ENCODE measurements at regions not wholly inside any gene's neighbourhood (a gene's known extent, or its start where the extent isn't known, plus 50 kb on each side); places are given as distances from the start of the nearest gene placed in this dataset.

DNA sequence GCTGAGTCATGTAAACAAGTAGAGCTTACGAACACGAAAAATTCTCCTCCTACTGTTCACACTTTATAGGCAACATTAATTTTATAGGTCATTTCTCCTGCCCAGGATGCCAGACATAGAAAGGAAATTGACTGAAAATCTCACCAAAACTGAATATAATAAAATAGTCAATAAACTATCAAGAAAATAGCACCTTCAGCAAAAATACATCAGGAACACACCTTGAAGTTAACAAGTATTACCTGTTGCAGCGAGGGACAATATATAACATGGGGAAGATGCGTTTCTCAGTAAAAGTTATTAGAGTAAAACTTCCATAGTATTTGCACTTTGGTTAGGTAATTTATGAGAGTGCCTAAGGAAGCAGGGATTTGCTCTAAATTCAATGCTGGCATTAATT is 344.6 kb downstream of the KCNJ3 start:
- TF ChIP-seq NANOG (IDR thresholded peaks at IDR 0.05; ENCODE audit: borderline replicate concordance) (no peak), JUNB (IDR thresholded peaks at IDR 0.05; ENCODE audit: unreplicated experiment) (no peak)
- H3K4me3 Mint-ChIP-seq: no peak overlapping the region
- H3K4me1 ChIP-seq (ENCODE audit: insufficient read depth): no peaks in the 10 kb centered on the region
- no peaks in the 10 kb centered on the region for H3K36me3 ChIP-seq (ENCODE audit: insufficient read depth)
- H3K79me2 ChIP-seq (replicated peaks; ENCODE audit: insufficient read depth): no peaks in the 10 kb centered on the region
- no peaks in the 10 kb centered on the region for H3F3A ChIP-seq (replicated peaks; ENCODE audit: low read depth)
- no peak overlapping the region for H3K4me3 ChIP-seq
- H4K20me1 ChIP-seq (replicated peaks; ENCODE audit: insufficient read depth): no peaks in the 10 kb centered on the region
- ATAC-seq: no peak
- H2AFZ ChIP-seq: no peak overlapping the region
- H3K27me3 Mint-ChIP-seq (ENCODE audit: insufficient read depth, low read depth, poor library complexity): no peaks in the 10 kb centered on the region
- H3K36me3 Mint-ChIP-seq (ENCODE audit: low read depth): peaks cover 2% of the 10 kb centered on the region; the same call in 2 of the 3 replicates
- no peak for DNase-seq (ENCODE audit: low spot score)
- no peaks in the 10 kb centered on the region for H3K27me3 ChIP-seq (ENCODE audit: insufficient read depth)
- H3K9me3 Mint-ChIP-seq: peaks cover 12% of the 10 kb centered on the region; the same call in 2 of the 3 replicates
- no peak overlapping the region for H3K27ac ChIP-seq (ENCODE audit: low read depth)
- no peak overlapping the region for H3K4me2 ChIP-seq
- H3K4me1 Mint-ChIP-seq: no peaks in the 10 kb centered on the region
- no peaks in the 10 kb centered on the region for H3K9me2 ChIP-seq (ENCODE audit: insufficient read depth)
- no peak overlapping the region for H3K27ac Mint-ChIP-seq

DNA sequence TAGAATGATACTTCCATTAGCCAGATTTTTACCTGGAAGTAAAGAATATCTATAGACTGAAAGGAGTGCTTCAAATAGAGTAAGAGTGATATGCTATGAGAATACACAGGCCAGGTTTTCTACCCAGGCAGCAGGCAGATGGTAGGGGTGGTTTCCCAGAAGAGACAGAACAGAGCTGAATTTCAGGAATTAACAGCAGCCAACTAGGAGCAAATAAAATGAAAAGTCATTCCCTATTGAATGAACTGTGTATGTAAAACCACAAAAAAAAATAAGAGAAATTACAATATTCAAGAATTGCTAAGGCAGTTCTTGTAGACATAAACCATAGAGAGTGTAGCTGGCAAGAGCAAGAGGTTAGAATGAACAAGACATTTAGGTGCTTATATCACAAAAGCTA is 336.8 kb downstream of the KCNJ3 start:
- H3K9me3 Mint-ChIP-seq: no peaks in the 10 kb centered on the region
- no peaks in the 10 kb centered on the region for H3K4me1 Mint-ChIP-seq
- H3K4me3 ChIP-seq: no peak overlapping the region
- H3K9me2 ChIP-seq (ENCODE audit: insufficient read depth): no peaks in the 10 kb centered on the region
- H3K27ac ChIP-seq (ENCODE audit: low read depth): no peak overlapping the region
- DNase-seq (ENCODE audit: low spot score): no peak
- H3F3A ChIP-seq (replicated peaks; ENCODE audit: low read depth): no peaks in the 10 kb centered on the region
- no peaks in the 10 kb centered on the region for H3K79me2 ChIP-seq (replicated peaks; ENCODE audit: insufficient read depth)
- no peaks in the 10 kb centered on the region for H4K20me1 ChIP-seq (replicated peaks; ENCODE audit: insufficient read depth)
- no peaks in the 10 kb centered on the region for H3K36me3 Mint-ChIP-seq (ENCODE audit: low read depth)
- ATAC-seq: no peak
- H3K4me3 Mint-ChIP-seq: no peak overlapping the region
- no peak overlapping the region for H2AFZ ChIP-seq
- H3K27me3 ChIP-seq (ENCODE audit: insufficient read depth): no peaks in the 10 kb centered on the region
- H3K4me2 ChIP-seq: no peak overlapping the region
- 0 out of 2 replicates have a peak overlapping the region, but pooled peaks have one; percentile 19 for H3K27ac Mint-ChIP-seq
- H3K36me3 ChIP-seq (ENCODE audit: insufficient read depth): no peaks in the 10 kb centered on the region
- no peaks in the 10 kb centered on the region for H3K27me3 Mint-ChIP-seq (ENCODE audit: insufficient read depth, low read depth, poor library complexity)
- H3K4me1 ChIP-seq (ENCODE audit: insufficient read depth): no peaks in the 10 kb centered on the region
- TF ChIP-seq ZNF114 (CRISPR knock-in tag; IDR thresholded peaks at IDR 0.05): no peak
- TF ChIP-seq STAT1 (IDR thresholded peaks at IDR 0.05; ENCODE audit: unreplicated experiment): no peak
- TF ChIP-seq CREB1 (CRISPR knock-in tag; IDR thresholded peaks at IDR 0.05; ENCODE audit: low read depth): no peak
- TF ChIP-seq POLR2AphosphoS5 (IDR thresholded peaks at IDR 0.05; ENCODE audit: low read depth): no peak
- TF ChIP-seq JUNB (IDR thresholded peaks at IDR 0.05; ENCODE audit: unreplicated experiment): no peak
- no peak for TF ChIP-seq ZNF331 (CRISPR knock-in tag; IDR thresholded peaks at IDR 0.05; ENCODE audit: low read depth)
- no peak for TF ChIP-seq NANOG (IDR thresholded peaks at IDR 0.05; ENCODE audit: borderline replicate concordance)
- no peak for TF ChIP-seq CTCF (conservative IDR thresholded peaks at IDR 0.05; ENCODE audit: low read depth in 2 of 2)
- no peak for TF ChIP-seq EZH2phosphoT487 (IDR thresholded peaks at IDR 0.05; ENCODE audit: unreplicated experiment)
- TF ChIP-seq EZH2 (IDR thresholded peaks at IDR 0.05; ENCODE audit: low read depth, unreplicated experiment): no peak
- TF ChIP-seq, protein P1, sequence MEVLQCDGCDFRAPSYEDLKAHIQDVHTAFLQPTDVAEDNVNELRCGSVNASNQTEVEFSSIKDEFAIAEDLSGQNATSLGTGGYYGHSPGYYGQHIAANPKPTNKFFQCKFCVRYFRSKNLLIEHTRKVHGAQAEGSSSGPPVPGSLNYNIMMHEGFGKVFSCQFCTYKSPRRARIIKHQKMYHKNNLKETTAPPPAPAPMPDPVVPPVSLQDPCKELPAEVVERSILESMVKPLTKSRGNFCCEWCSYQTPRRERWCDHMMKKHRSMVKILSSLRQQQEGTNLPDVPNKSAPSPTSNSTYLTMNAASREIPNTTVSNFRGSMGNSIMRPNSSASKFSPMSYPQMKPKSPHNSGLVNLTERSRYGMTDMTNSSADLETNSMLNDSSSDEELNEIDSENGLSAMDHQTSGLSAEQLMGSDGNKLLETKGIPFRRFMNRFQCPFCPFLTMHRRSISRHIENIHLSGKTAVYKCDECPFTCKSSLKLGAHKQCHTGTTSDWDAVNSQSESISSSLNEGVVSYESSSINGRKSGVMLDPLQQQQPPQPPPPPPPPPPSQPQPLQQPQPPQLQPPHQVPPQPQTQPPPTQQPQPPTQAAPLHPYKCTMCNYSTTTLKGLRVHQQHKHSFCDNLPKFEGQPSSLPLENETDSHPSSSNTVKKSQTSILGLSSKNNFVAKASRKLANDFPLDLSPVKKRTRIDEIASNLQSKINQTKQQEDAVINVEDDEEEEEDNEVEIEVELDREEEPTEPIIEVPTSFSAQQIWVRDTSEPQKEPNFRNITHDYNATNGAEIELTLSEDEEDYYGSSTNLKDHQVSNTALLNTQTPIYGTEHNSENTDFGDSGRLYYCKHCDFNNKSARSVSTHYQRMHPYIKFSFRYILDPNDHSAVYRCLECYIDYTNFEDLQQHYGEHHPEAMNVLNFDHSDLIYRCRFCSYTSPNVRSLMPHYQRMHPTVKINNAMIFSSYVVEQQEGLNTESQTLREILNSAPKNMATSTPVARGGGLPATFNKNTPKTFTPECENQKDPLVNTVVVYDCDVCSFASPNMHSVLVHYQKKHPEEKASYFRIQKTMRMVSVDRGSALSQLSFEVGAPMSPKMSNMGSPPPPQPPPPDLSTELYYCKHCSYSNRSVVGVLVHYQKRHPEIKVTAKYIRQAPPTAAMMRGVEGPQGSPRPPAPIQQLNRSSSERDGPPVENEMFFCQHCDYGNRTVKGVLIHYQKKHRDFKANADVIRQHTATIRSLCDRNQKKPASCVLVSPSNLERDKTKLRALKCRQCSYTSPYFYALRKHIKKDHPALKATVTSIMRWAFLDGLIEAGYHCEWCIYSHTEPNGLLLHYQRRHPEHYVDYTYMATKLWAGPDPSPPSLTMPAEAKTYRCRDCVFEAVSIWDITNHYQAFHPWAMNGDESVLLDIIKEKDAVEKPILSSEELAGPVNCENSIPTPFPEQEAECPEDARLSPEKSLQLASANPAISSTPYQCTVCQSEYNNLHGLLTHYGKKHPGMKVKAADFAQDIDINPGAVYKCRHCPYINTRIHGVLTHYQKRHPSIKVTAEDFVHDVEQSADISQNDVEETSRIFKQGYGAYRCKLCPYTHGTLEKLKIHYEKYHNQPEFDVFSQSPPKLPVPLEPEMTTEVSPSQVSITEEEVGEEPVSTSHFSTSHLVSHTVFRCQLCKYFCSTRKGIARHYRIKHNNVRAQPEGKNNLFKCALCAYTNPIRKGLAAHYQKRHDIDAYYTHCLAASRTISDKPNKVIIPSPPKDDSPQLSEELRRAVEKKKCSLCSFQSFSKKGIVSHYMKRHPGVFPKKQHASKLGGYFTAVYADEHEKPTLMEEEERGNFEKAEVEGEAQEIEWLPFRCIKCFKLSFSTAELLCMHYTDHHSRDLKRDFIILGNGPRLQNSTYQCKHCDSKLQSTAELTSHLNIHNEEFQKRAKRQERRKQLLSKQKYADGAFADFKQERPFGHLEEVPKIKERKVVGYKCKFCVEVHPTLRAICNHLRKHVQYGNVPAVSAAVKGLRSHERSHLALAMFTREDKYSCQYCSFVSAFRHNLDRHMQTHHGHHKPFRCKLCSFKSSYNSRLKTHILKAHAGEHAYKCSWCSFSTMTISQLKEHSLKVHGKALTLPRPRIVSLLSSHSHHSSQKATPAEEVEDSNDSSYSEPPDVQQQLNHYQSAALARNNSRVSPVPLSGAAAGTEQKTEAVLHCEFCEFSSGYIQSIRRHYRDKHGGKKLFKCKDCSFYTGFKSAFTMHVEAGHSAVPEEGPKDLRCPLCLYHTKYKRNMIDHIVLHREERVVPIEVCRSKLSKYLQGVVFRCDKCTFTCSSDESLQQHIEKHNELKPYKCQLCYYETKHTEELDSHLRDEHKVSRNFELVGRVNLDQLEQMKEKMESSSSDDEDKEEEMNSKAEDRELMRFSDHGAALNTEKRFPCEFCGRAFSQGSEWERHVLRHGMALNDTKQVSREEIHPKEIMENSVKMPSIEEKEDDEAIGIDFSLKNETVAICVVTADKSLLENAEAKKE (CRISPR knock-in tag; IDR thresholded peaks at IDR 0.05): no peak
- TF ChIP-seq, protein P2, sequence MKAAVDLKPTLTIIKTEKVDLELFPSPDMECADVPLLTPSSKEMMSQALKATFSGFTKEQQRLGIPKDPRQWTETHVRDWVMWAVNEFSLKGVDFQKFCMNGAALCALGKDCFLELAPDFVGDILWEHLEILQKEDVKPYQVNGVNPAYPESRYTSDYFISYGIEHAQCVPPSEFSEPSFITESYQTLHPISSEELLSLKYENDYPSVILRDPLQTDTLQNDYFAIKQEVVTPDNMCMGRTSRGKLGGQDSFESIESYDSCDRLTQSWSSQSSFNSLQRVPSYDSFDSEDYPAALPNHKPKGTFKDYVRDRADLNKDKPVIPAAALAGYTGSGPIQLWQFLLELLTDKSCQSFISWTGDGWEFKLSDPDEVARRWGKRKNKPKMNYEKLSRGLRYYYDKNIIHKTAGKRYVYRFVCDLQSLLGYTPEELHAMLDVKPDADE (IDR thresholded peaks at IDR 0.05): no peak

All from GM23338 (cell line).